Adipocyte (in vitro differentiated cells): ENCODE measurements at regions not wholly inside any gene's neighbourhood (a gene's known extent, or its start where the extent isn't known, plus 50 kb on each side); places are given as distances from the start of the nearest gene placed in this dataset.

Source experiments
- DNase-seq: peaks from one replicate; pipeline ENCODE4 v3.0.0-alpha.2; 2015; ENCODE audit warnings: low read depth
- H3K27me3 ChIP-seq: replicated peaks from 2 replicates; pipeline ENCODE4 v1.7.0; 2013; ENCODE audit warnings: mild to moderate bottlenecking, low read length, moderate library complexity; ENCODE audit not compliant: control insufficient read depth, insufficient read depth
- H3K36me3 ChIP-seq: 2 replicates; pipeline ENCODE4 v1.7.0; 2013; ENCODE audit warnings: low read length, mild to moderate bottlenecking, moderate library complexity; ENCODE audit not compliant: control insufficient read depth, insufficient read depth, severe bottlenecking
- H3K4me1 ChIP-seq: 2 replicates; pipeline ENCODE4 v1.7.0; 2013; ENCODE audit warnings: mild to moderate bottlenecking, low read length, moderate library complexity; ENCODE audit not compliant: control insufficient read depth, insufficient read depth
- H3K4me3 ChIP-seq: 2 replicates; pipeline ENCODE4 v1.7.0; 2013; ENCODE audit warnings: mild to moderate bottlenecking, low read length, moderate library complexity
- H3K9ac ChIP-seq: 2 replicates; pipeline ENCODE4 v1.7.0; 2013; ENCODE audit warnings: mild to moderate bottlenecking, low read length, moderate library complexity
- H3K9me3 ChIP-seq: 2 replicates; pipeline ENCODE4 v1.7.0; 2013; ENCODE audit warnings: mild to moderate bottlenecking, low read length, moderate library complexity; ENCODE audit not compliant: control insufficient read depth

GRCh38 chr3:63070476-63070810 is 195.2 kb upstream of the CADPS start:
- Histone ChIP-seq H3K36me3 (no peaks in the 10 kb centered on the region), H3K27me3 (no peaks in the 10 kb centered on the region), H3K9me3 (no peaks in the 10 kb centered on the region), H3K4me3 (no peak overlapping the region), H3K4me1 (no peaks in the 10 kb centered on the region), H3K9ac (no peak overlapping the region)
- DNase-seq = no peak

- no peak overlapping the region for H3K4me3 ChIP-seq
- no peak overlapping the region for H3K9ac ChIP-seq
- DNase-seq = no peak
- H3K36me3 ChIP-seq = no peaks in the 10 kb centered on the region
- no peaks in the 10 kb centered on the region for H3K27me3 ChIP-seq
- H3K4me1 ChIP-seq = no peaks in the 10 kb centered on the region
- H3K9me3 ChIP-seq = no peaks in the 10 kb centered on the region
Measured at GRCh38 chr3:63076357-63076756, 201.1 kb upstream of the CADPS start.

GRCh38 chr3:63086190-63086589 is 191.9 kb upstream of the SYNPR start:
- H3K4me1 ChIP-seq = no peaks in the 10 kb centered on the region
- H3K4me3 ChIP-seq = no peak overlapping the region
- DNase-seq = no peak
- H3K36me3 ChIP-seq = no peaks in the 10 kb centered on the region
- H3K9ac ChIP-seq = no peak overlapping the region
- H3K27me3 ChIP-seq = no peaks in the 10 kb centered on the region
- no peaks in the 10 kb centered on the region for H3K9me3 ChIP-seq

- Histone ChIP-seq H3K27me3 (no peaks in the 10 kb centered on the region), H3K4me3 (no peak overlapping the region), H3K9ac (no peak overlapping the region), H3K9me3 (no peaks in the 10 kb centered on the region), H3K4me1 (no peaks in the 10 kb centered on the region), H3K36me3 (no peaks in the 10 kb centered on the region)
- DNase-seq = no peak
Measured at GRCh38 chr3:63089007-63089750, 188.9 kb upstream of the SYNPR start.

GRCh38 chr3:63089751-63090132 is 188.4 kb upstream of the SYNPR start:
- H3K4me3 ChIP-seq = no peak overlapping the region
- no peaks in the 10 kb centered on the region for H3K27me3 ChIP-seq
- H3K4me1 ChIP-seq = no peaks in the 10 kb centered on the region
- H3K36me3 ChIP-seq = no peaks in the 10 kb centered on the region
- no peaks in the 10 kb centered on the region for H3K9me3 ChIP-seq
- no peak for DNase-seq
- no peak overlapping the region for H3K9ac ChIP-seq

- DNase-seq = no peak
- Histone ChIP-seq H3K27me3 (no peaks in the 10 kb centered on the region), H3K36me3 (no peaks in the 10 kb centered on the region)
Measured at GRCh38 chr3:63090656-63091055, 187.5 kb upstream of the SYNPR start.

GRCh38 chr3:63092515-63092914 is 185.6 kb upstream of the SYNPR start:
- no peak overlapping the region for H3K9ac ChIP-seq
- no peaks in the 10 kb centered on the region for H3K4me1 ChIP-seq
- DNase-seq = no peak
- no peaks in the 10 kb centered on the region for H3K36me3 ChIP-seq
- no peak overlapping the region for H3K4me3 ChIP-seq
- H3K27me3 ChIP-seq = no peaks in the 10 kb centered on the region
- H3K9me3 ChIP-seq = no peaks in the 10 kb centered on the region

More at GRCh38 chr3:63090656-63091055, 187.5 kb upstream of the SYNPR start:
- Histone ChIP-seq H3K4me3 (no peak overlapping the region), H3K9me3 (no peaks in the 10 kb centered on the region), H3K9ac (no peak overlapping the region), H3K4me1 (no peaks in the 10 kb centered on the region)

GRCh38 chr3:63094642-63095408 is 183.3 kb upstream of the SYNPR start:
- Histone ChIP-seq H3K9ac (no peak overlapping the region), H3K9me3 (no peaks in the 10 kb centered on the region), H3K27me3 (no peaks in the 10 kb centered on the region), H3K4me1 (no peaks in the 10 kb centered on the region), H3K36me3 (no peaks in the 10 kb centered on the region), H3K4me3 (no peak overlapping the region)
- no peak for DNase-seq

GRCh38 chr3:63096248-63097058 is 181.7 kb upstream of the SYNPR start:
- H3K27me3 ChIP-seq = no peaks in the 10 kb centered on the region
- no peaks in the 10 kb centered on the region for H3K36me3 ChIP-seq
- no peaks in the 10 kb centered on the region for H3K4me1 ChIP-seq
- H3K4me3 ChIP-seq = no peak overlapping the region
- DNase-seq = no peak
- H3K9me3 ChIP-seq = no peaks in the 10 kb centered on the region
- no peak overlapping the region for H3K9ac ChIP-seq

GRCh38 chr3:63097396-63097795 is 180.7 kb upstream of the SYNPR start:
- DNase-seq = no peak
- Histone ChIP-seq H3K36me3 (no peaks in the 10 kb centered on the region), H3K27me3 (no peaks in the 10 kb centered on the region), H3K4me3 (no peak overlapping the region), H3K4me1 (no peaks in the 10 kb centered on the region), H3K9me3 (no peaks in the 10 kb centered on the region), H3K9ac (no peak overlapping the region)

GRCh38 chr3:63116922-63117321 is 161.2 kb upstream of the SYNPR start:
- no peaks in the 10 kb centered on the region for H3K9me3 ChIP-seq
- H3K4me3 ChIP-seq = no peak overlapping the region
- H3K36me3 ChIP-seq = no peaks in the 10 kb centered on the region
- H3K4me1 ChIP-seq = no peaks in the 10 kb centered on the region
- H3K9ac ChIP-seq = no peak overlapping the region
- H3K27me3 ChIP-seq = no peaks in the 10 kb centered on the region
- no peak for DNase-seq
